Right cardiac atrium (tissue), 5 donors: ENCODE measurements at regions not wholly inside any gene's neighbourhood (a gene's known extent, or its start where the extent isn't known, plus 50 kb on each side); places are given as distances from the start of the nearest gene placed in this dataset.

Experiments used
- ATAC-seq, 2 donors: fragments of 200-7000 bp; cut with Tn5 transposase; one replicate each; pipeline versions ENCODE4 v1.8.0 to v1.9.1; 2020; ENCODE audit warnings: moderate library complexity in 2 of 2, mild to moderate bottlenecking in 1 of 2
- DNase-seq, 3 donors: peaks; one replicate each; pipeline ENCODE4 v3.0.0-alpha.2; 2020
- H3K27ac ChIP-seq: one replicate; pipeline ENCODE4 v1.5.1; 2013; ENCODE audit warnings: mild to moderate bottlenecking, low read length, control low read depth, moderate library complexity
- H3K27me3 ChIP-seq: one replicate; pipeline ENCODE4 v1.6.1; 2013; ENCODE audit not compliant: control insufficient read depth, insufficient read depth
- H3K4me1 ChIP-seq: one replicate; pipeline ENCODE4 v1.6.1; 2013; ENCODE audit warnings: low read length; ENCODE audit not compliant: control insufficient read depth, insufficient read depth
- H3K4me3 ChIP-seq: one replicate; pipeline ENCODE4 v1.5.1; 2013; ENCODE audit warnings: low read length, control low read depth
- H3K9me3 ChIP-seq: one replicate; pipeline ENCODE4 v1.6.1; 2013; ENCODE audit warnings: low read length; ENCODE audit not compliant: control insufficient read depth
- WGBS: extraction: QIAGEN DNeasy Blood & Tissue Kit; methylation state at CpG from one replicate; pipeline ENCODE4 v1.1.7; 2013; 5-methylcytosine and 5-hydroxymethylcytosine counted together
- intact Hi-C, 4 donors: fragments of 100-400 bp; cut with DNase I; formaldehyde crosslinking; loops; one replicate each; pipeline versions ENCODE4 v1.11.0 to v1.14.0; 2022 to 2023
- donor health status: healthy with polysubstance abuse.
- donor health status: DM: no; HTN: yes; CAD: no.
- donor health status: DM: no; HTN: no; CAD: no.
- donor health status: DM: no; HTN: yes; CAD: no; lungs with severe emphysema.
- donor health status: DM: yes; HTN: yes; CAD: no.

DNA sequence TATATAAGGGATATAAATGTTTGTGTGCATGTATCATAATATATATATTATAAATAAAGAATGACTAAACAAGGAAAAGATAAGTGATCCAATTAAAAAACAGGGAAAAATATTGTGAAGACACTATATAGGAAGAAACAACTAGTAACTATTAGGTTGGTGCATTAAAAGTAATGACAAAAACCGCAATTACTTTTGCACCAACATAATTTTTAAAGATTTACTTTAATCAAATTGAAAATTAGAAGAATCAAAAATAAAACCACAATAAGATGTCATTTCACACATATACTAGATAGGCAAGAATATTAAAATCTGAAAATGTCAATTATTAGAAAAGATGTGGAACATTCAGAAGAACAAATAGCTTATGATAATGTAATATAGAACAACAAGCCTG lies 595.9 kb downstream of the KCNJ3 start:
- Histone ChIP-seq H3K27ac (no peak overlapping the region), H3K27me3 (no peaks in the 10 kb centered on the region), H3K4me1 (no peaks in the 10 kb centered on the region), H3K4me3 (no peak overlapping the region), H3K9me3 (no peaks in the 10 kb centered on the region)
- 80% methylated on average over 1 of the region's 1 CpG for WGBS
- ATAC-seq (no peak), DNase-seq (no peak)
- intact Hi-C loops = no loop called here

GRCh38 chr2:155281907-155282306 lies 583.4 kb downstream of the KCNJ3 start:
- Histone ChIP-seq H3K27me3 (no peaks in the 10 kb centered on the region), H3K4me1 (no peaks in the 10 kb centered on the region), H3K4me3 (no peak overlapping the region), H3K27ac (no peak overlapping the region), H3K9me3 (no peaks in the 10 kb centered on the region)
- 87% methylated on average over 7 of the region's 7 CpGs for WGBS
- intact Hi-C loops = no loop called here
- DNase-seq (no peak), ATAC-seq (no peak)

- ATAC-seq = no peak
- no peaks in the 10 kb centered on the region for H3K9me3 ChIP-seq
- H3K4me1 ChIP-seq = no peaks in the 10 kb centered on the region
- H3K27me3 ChIP-seq = no peaks in the 10 kb centered on the region
- intact Hi-C loops = no loop called here
- no peak for DNase-seq
- no peak overlapping the region for H3K27ac ChIP-seq
- 88% methylated on average over 3 of the region's 3 CpGs for WGBS
- no peak overlapping the region for H3K4me3 ChIP-seq
These were observed 574.8 kb downstream of the KCNJ3 start for GRCh38 chr2:155273323-155273722.

DNA sequence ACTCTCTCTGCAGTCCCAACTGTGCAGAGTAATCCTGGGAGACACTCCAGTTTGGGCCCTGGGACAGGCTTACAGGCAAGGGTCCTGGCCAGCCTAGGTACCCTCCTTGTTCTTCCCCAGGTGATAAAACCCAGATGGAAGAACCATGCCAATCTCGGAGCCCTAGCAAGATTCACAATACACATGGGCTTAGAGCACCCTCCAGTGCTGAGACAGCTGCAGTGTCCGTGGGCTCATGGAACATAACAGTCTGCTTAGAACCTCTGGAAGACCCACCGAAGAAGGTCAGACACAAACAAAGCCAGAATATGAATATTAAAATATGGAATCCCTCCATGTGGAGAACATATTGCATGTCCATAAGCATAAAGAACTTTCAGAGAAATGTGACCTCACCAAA lies 568.1 kb downstream of the KCNJ3 start:
- ATAC-seq = no peak
- intact Hi-C loops = no loop called here
- H3K4me3 ChIP-seq = no peak overlapping the region
- H3K4me1 ChIP-seq = no peaks in the 10 kb centered on the region
- H3K27ac ChIP-seq = no peak overlapping the region
- no peaks in the 10 kb centered on the region for H3K9me3 ChIP-seq
- WGBS = 75% methylated on average over 3 of the region's 3 CpGs
- H3K27me3 ChIP-seq = no peaks in the 10 kb centered on the region
- no peak for DNase-seq

DNA sequence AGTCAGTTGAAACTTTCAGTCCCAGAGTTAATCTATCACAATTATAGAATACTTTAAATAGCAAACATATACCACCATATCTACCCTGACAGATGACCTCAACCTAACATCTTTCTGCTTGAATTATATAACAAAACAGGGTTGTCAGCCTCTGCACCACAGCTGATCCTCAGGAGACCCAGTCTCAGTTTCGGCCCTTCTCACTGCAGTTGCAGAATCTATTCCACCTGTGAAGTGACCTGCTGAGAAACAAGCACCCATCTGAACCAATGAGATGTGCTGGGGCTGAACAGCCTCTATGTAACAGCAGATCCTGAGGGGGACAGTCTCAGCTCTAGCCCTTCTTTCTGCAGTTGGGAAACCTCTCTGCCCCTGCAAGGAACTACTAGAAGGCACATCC lies 567.6 kb downstream of the KCNJ3 start:
- no peaks in the 10 kb centered on the region for H3K4me1 ChIP-seq
- no peak overlapping the region for H3K27ac ChIP-seq
- ATAC-seq = no peak
- H3K4me3 ChIP-seq = no peak overlapping the region
- H3K27me3 ChIP-seq = no peaks in the 10 kb centered on the region
- DNase-seq = no peak
- WGBS = 85% methylated on average over 1 of the region's 1 CpG
- no peaks in the 10 kb centered on the region for H3K9me3 ChIP-seq
- intact Hi-C loops = no loop called here

DNA sequence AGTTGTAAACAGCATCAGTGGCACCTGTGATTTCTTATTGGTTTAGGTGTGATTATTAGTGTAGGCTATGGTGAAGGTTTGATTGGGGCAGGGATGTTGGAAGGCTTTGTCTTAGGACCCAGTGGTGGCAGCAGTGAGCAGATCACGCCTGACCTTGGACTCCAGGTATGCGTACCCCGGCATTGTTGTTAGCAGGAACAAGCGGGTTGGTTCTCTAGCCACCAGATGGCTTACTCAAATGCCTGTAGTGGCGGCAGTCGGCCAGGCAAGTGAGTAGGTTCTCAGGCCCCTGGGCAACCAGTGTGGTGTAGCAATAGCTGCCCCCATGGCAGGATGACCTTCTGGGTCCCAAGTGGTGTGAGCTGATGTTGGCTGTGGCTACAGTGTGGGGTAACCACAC lies 558.3 kb downstream of the KCNJ3 start:
- H3K4me3 ChIP-seq = no peak overlapping the region
- DNase-seq (peak in 1 of 3 donors; percentile 16), ATAC-seq (no peak)
- 94% methylated on average over 6 of the region's 6 CpGs for WGBS
- H3K27me3 ChIP-seq = no peaks in the 10 kb centered on the region
- H3K4me1 ChIP-seq = no peaks in the 10 kb centered on the region
- no peaks in the 10 kb centered on the region for H3K9me3 ChIP-seq
- intact Hi-C loops = no loop called here
- no peak overlapping the region for H3K27ac ChIP-seq

- Histone ChIP-seq H3K4me1 (no peaks in the 10 kb centered on the region), H3K27ac (no peak overlapping the region), H3K9me3 (no peaks in the 10 kb centered on the region), H3K27me3 (no peaks in the 10 kb centered on the region), H3K4me3 (no peak overlapping the region)
- ATAC-seq = peak in 1 of 2 donors; percentile 45
- no peak for DNase-seq
- whole genome bisulfite sequencing = 12% methylated on average over 2 of the region's 2 CpGs
- intact Hi-C loops = no loop called here
These were observed 552.3 kb downstream of the KCNJ3 start for GRCh38 chr2:155250800-155251199.

GRCh38 chr2:155240176-155240575 lies 541.7 kb downstream of the KCNJ3 start:
- H3K4me3 ChIP-seq = no peak overlapping the region
- ATAC-seq (no peak), DNase-seq (no peak)
- 65% methylated on average over 4 of the region's 4 CpGs for WGBS
- intact Hi-C loops = no loop called here
- no peak overlapping the region for H3K27ac ChIP-seq
- no peaks in the 10 kb centered on the region for H3K27me3 ChIP-seq
- H3K9me3 ChIP-seq = no peaks in the 10 kb centered on the region
- no peaks in the 10 kb centered on the region for H3K4me1 ChIP-seq

DNA sequence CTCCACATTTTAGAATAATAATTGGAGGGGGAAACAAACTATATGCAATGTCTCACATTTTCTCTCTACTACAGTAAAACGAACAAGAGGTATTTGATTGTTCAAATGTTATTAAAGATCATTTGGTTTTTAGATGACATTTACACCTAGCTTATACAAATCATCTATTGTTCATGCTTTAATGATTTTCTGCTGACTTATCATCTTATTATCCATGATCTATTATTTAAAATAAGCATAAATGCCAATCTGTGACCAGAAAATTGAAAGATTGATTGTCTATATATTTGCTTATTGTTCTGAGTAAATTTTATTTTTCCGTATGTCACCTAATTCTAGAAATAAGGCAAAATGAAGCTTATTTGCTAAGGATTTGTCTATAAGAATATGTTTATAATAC lies 537.2 kb downstream of the KCNJ3 start:
- Histone ChIP-seq H3K27ac (no peak overlapping the region), H3K27me3 (no peaks in the 10 kb centered on the region), H3K4me1 (no peaks in the 10 kb centered on the region), H3K9me3 (no peaks in the 10 kb centered on the region), H3K4me3 (no peak overlapping the region)
- 84% methylated on average over 2 of the region's 2 CpGs for WGBS
- DNase-seq = no peak
- intact Hi-C loops = no loop called here
- ATAC-seq = no peak

- H3K4me1 ChIP-seq = no peaks in the 10 kb centered on the region
- intact Hi-C loops = loop anchor here in 2 of 4 donors (10.0 kb wide), 1 partner anchor 789 kb away; no protein-coding TSS in a partner anchor
- ATAC-seq (no peak), DNase-seq (no peak)
- no peaks in the 10 kb centered on the region for H3K9me3 ChIP-seq
- H3K4me3 ChIP-seq = no peak overlapping the region
- H3K27ac ChIP-seq = no peak overlapping the region
- H3K27me3 ChIP-seq = no peaks in the 10 kb centered on the region
- 37% methylated on average over 5 of the region's 5 CpGs for WGBS
These were observed 525.4 kb downstream of the KCNJ3 start for GRCh38 chr2:155223781-155224406.

- intact Hi-C loops = no loop called here
- Histone ChIP-seq H3K9me3 (no peaks in the 10 kb centered on the region), H3K4me3 (no peak overlapping the region), H3K27ac (no peak overlapping the region), H3K27me3 (no peaks in the 10 kb centered on the region), H3K4me1 (no peaks in the 10 kb centered on the region)
- no peak for ATAC-seq
- no peak for DNase-seq
These were observed 520.5 kb downstream of the KCNJ3 start for GRCh38 chr2:155218945-155219344.

DNA sequence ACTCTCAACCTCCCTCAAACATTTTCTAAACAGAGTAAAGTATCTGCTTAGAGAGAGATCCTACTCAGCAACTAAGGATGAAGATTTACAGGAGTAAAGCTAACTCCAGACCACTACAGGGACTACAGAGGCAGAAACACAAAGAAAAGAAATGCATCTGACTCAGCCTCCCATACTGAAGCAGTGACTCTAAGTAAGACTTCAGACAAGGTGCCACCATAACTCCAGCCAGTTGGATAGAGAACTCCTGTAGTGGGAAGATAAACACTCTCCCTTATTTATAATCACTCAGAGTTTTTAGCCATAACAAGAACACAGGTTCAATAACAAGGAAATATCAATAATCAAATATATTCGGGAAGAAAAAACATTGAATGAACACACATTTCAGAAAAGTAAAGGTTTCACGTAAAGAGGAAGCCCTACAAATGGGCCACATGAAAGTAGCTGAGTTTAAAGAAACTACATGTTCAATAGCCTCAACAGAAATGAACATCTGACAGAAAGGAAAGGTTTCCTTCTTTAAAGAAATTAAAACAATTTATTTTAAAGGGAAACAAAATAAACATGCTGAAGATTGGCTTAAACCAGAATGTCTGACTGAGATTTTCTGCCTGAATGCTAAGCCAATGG lies 519.9 kb downstream of the KCNJ3 start:
- ATAC-seq = no peak
- no peaks in the 10 kb centered on the region for H3K27me3 ChIP-seq
- intact Hi-C loops = no loop called here
- H3K27ac ChIP-seq = no peak overlapping the region
- no peak overlapping the region for H3K4me3 ChIP-seq
- 90% methylated on average over 2 of the region's 2 CpGs for WGBS
- no peak for DNase-seq
- H3K9me3 ChIP-seq = no peaks in the 10 kb centered on the region
- H3K4me1 ChIP-seq = no peaks in the 10 kb centered on the region
